CD4-positive, alpha-beta T cell (primary cell): ENCODE measurements at regions not wholly inside any gene's neighbourhood (a gene's known extent, or its start where the extent isn't known, plus 50 kb on each side); places are given as distances from the start of the nearest gene placed in this dataset.

Experiments used
- ATAC-seq: fragments of 200-7000 bp; cut with Tn5 transposase; one replicate; pipeline ENCODE4 v1.10.0; 2022; ENCODE audit warnings: mild to moderate bottlenecking; ENCODE audit not compliant: poor library complexity
- CTCF ChIA-PET: fragments of 350-600 bp; sonication (Branson Sonifier 250); formaldehyde crosslinking; loops from one replicate; lab custom pipeline; 2021; ENCODE audit warnings: antibody characterized with exemption, inconsistent platforms; lab: Charles Lee
- POLR2A ChIA-PET: fragments of 350-600 bp; sonication (Branson Sonifier 250); formaldehyde crosslinking; loops from one replicate; lab custom pipeline; 2021; ENCODE audit warnings: antibody characterized with exemption, inconsistent platforms; lab: Charles Lee
- DNase-seq, 14 experiments: peaks; one replicate each; pipeline ENCODE4 v3.0.0-alpha.2; 2013 to 2020; ENCODE audit warnings: mixed read lengths in 2 of 14
- H3K27ac ChIP-seq, 2 donors: one replicate each; pipeline versions ENCODE4 v1.5.1 to v1.7.0; 2013; ENCODE audit warnings: low read length in 2 of 2, low read depth in 1 of 2, mild to moderate bottlenecking in 1 of 2
- H3K27me3 ChIP-seq, 2 experiments: 1 replicate in 1 of 2; 2 replicates in 1 of 2; pipeline versions ENCODE4 v1.6.1 to v1.7.0; 2013; ENCODE audit warnings: low read length in 2 of 2, control low read depth in 1 of 2, mild to moderate bottlenecking in 1 of 2, moderate library complexity in 1 of 2; ENCODE audit not compliant: insufficient read depth in 2 of 2, control insufficient read depth in 1 of 2
- H3K36me3 ChIP-seq: one replicate; pipeline ENCODE4 v1.6.1; 2013; ENCODE audit warnings: low read length, control low read depth; ENCODE audit not compliant: insufficient read depth
- H3K4me1 ChIP-seq: one replicate; pipeline ENCODE4 v1.6.1; 2013; ENCODE audit warnings: low read length, control low read depth; ENCODE audit not compliant: insufficient read depth
- H3K4me3 ChIP-seq: one replicate; pipeline ENCODE4 v1.5.1; 2013; ENCODE audit warnings: mild to moderate bottlenecking, low read length, moderate library complexity
- H3K9me3 ChIP-seq, 2 experiments: 1 replicate in 1 of 2; 2 replicates in 1 of 2; pipeline versions ENCODE4 v1.6.1 to v1.7.0; 2013; ENCODE audit warnings: low read length in 2 of 2, mild to moderate bottlenecking in 2 of 2, control low read depth in 1 of 2, moderate library complexity in 1 of 2; ENCODE audit not compliant: control insufficient read depth in 1 of 2, insufficient read depth in 1 of 2
- H3K27ac Mint-ChIP-seq: one replicate; pipeline ENCODE4 v1.8.0; 2020; ENCODE audit warnings: mixed read lengths
- H3K27me3 Mint-ChIP-seq: one replicate; pipeline ENCODE4 v1.8.0; 2021; ENCODE audit warnings: mixed read lengths
- H3K36me3 Mint-ChIP-seq: one replicate; pipeline ENCODE4 v1.8.0; 2021; ENCODE audit warnings: low read depth, mixed read lengths
- H3K4me1 Mint-ChIP-seq: one replicate; pipeline ENCODE4 v1.8.0; 2021; ENCODE audit warnings: low read depth, mixed read lengths
- H3K4me3 Mint-ChIP-seq: one replicate; pipeline ENCODE4 v1.8.0; 2020; ENCODE audit warnings: mild to moderate bottlenecking, mixed read lengths
- H3K9me3 Mint-ChIP-seq: one replicate; pipeline ENCODE4 v1.8.0; 2020; ENCODE audit warnings: mixed read lengths
- CTCF ChIP-seq: fragments of 200-600 bp; IDR thresholded peaks from one replicate; pipeline ENCODE4 v1.8.0; 2022; ENCODE audit warnings: antibody characterized with exemption, mild to moderate bottlenecking
- intact Hi-C, 2 experiments: fragments of 100-400 bp; cut with DNase I in 1 of 2; cut with micrococcal nuclease in 1 of 2; formaldehyde crosslinking; loops; one replicate each; pipeline versions ENCODE4 v1.15.1 to v1.9.0; 2023 to 2025; cut with DNase I, micrococcal nuclease

- Mint-ChIP-seq H3K27me3 (no peaks in the 10 kb centered on the region), H3K4me1 (no peaks in the 10 kb centered on the region)
- POLR2A ChIA-PET: no interaction called here
Observed at GRCh38 chr5:92730486-92730885, 850.5 kb downstream of the NR2F1-AS1 start.

GRCh38 chr5:92729088-92729487, 851.9 kb downstream of the NR2F1-AS1 start:
- no peak overlapping the region for H3K27ac Mint-ChIP-seq
- H3K36me3 Mint-ChIP-seq: no peaks in the 10 kb centered on the region
- Histone ChIP-seq H3K36me3 (no peaks in the 10 kb centered on the region), H3K27ac (no peak overlapping the region), H3K4me1 (no peaks in the 10 kb centered on the region), H3K4me3 (no peak overlapping the region), H3K9me3 (no peaks in the 10 kb centered on the region), H3K27me3 (no peaks in the 10 kb centered on the region)
- no peak overlapping the region for H3K4me3 Mint-ChIP-seq
- ChIA-PET POLR2A (no interaction called here), CTCF (no interaction called here)
- no peaks in the 10 kb centered on the region for H3K4me1 Mint-ChIP-seq
- H3K9me3 Mint-ChIP-seq: peaks cover 9% of the 10 kb centered on the region
- DNase-seq: no peak
- ATAC-seq: no peak
- intact Hi-C loops: no loop called here
- no peak for TF ChIP-seq CTCF
- no peaks in the 10 kb centered on the region for H3K27me3 Mint-ChIP-seq

More at GRCh38 chr5:92730486-92730885, 850.5 kb downstream of the NR2F1-AS1 start:
- Mint-ChIP-seq H3K36me3 (no peaks in the 10 kb centered on the region), H3K27ac (no peak overlapping the region), H3K4me3 (no peak overlapping the region), H3K9me3 (peaks cover 3% of the 10 kb centered on the region)
- no peak overlapping the region for H3K27ac ChIP-seq
- no peak overlapping the region for H3K4me3 ChIP-seq
- CTCF ChIA-PET: interaction anchor here (0.6 kb wide), 1 partner anchor 720 kb away, joined by 3 read pairs; no protein-coding TSS in a partner anchor
- H3K9me3 ChIP-seq: no peaks in the 10 kb centered on the region
- H3K27me3 ChIP-seq: no peaks in the 10 kb centered on the region
- ATAC-seq: no peak
- intact Hi-C loops: no loop called here
- H3K36me3 ChIP-seq: no peaks in the 10 kb centered on the region
- no peaks in the 10 kb centered on the region for H3K4me1 ChIP-seq
- no peak for TF ChIP-seq CTCF
- no peak for DNase-seq

GRCh38 chr5:92715946-92716520, 865.0 kb downstream of the NR2F1-AS1 start:
- Histone ChIP-seq H3K4me1 (no peaks in the 10 kb centered on the region), H3K27me3 (no peaks in the 10 kb centered on the region), H3K9me3 (no peaks in the 10 kb centered on the region), H3K27ac (no peak overlapping the region), H3K36me3 (no peaks in the 10 kb centered on the region), H3K4me3 (no peak overlapping the region)
- Mint-ChIP-seq H3K4me3 (no peak overlapping the region), H3K36me3 (no peaks in the 10 kb centered on the region), H3K27me3 (no peaks in the 10 kb centered on the region), H3K4me1 (no peaks in the 10 kb centered on the region), H3K9me3 (peaks cover 2% of the 10 kb centered on the region), H3K27ac (no peak overlapping the region)
- no peak for DNase-seq
- ChIA-PET POLR2A (no interaction called here), CTCF (no interaction called here)
- TF ChIP-seq CTCF: no peak
- no peak for ATAC-seq
- intact Hi-C loops: no loop called here
